ENCODE measurements at regions not wholly inside any gene's neighbourhood (a gene's known extent, or its start where the extent isn't known, plus 50 kb on each side); places are given as distances from the start of the nearest gene placed in this dataset.

GRCh38 chr4:127246963-127247952 lies 385.5 kb upstream of the INTU start:
- TF ChIP-seq POLR2A (IDR thresholded peaks at IDR 0.05), result no peak
- TF ChIP-seq CTCF (IDR thresholded peaks at IDR 0.05 in 8 of 11, conservative IDR thresholded peaks at IDR 0.05 in 3 of 11), result no peak

All from spleen (tissue), 7 donors.